Adrenal gland (tissue), 5 donors: ENCODE measurements at regions not wholly inside any gene's neighbourhood (a gene's known extent, or its start where the extent isn't known, plus 50 kb on each side); places are given as distances from the start of the nearest gene placed in this dataset.
"Not testable (repeated sequence)": the region's sequence is repeated elsewhere in the genome, so short reads cannot be mapped to it uniquely, and the experiment has no call there.

Experiments
- POLR2A ChIP-seq, 2 donors: fragments of 450-650 bp; IDR thresholded peaks; one replicate each; pipeline ENCODE4 v1.6.1; 2017; ENCODE audit warnings: antibody characterized with exemption in 2 of 2, mild to moderate bottlenecking in 2 of 2, moderate library complexity in 1 of 2
- TF ChIP-seq, protein P1 (sequence below), 6 experiments: fragments of 450-650 bp in 4 of 6; fragments of 200-600 bp in 2 of 6; sonication (generic) in 1 of 6; IDR thresholded peaks; 1 replicate in 5 of 6; 2 replicates in 1 of 6; pipeline versions ENCODE4 v1.5.1 to v1.8.0; 2016 to 2021; ENCODE audit warnings: antibody characterized with exemption in 6 of 6, mild to moderate bottlenecking in 2 of 6, moderate library complexity in 1 of 6
- donor health status: DM: no; HTN: no; CAD: no.

DNA sequence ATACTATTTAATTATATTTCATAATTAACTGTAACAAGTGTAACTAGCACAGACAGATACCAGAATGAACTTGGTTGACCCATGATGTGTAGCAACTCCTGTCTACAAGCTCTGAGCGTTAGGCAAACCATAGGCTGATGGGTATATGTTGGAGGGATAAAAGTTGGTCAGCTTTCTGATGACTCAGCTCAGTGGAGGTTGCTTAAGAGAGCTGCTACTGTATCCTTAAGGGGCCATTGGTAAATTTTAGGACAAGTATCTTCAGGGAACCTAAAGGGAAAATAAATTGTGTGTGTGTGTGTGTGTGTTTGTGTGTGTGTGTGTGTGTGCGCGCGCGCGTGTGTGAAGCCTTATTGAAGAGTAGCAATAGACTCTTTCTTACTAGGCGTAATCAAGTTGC is 56.3 kb upstream of the ARL17B start:
- TF ChIP-seq POLR2A (IDR thresholded peaks at IDR 0.05): not testable (repeated sequence)
- TF ChIP-seq, protein P1, sequence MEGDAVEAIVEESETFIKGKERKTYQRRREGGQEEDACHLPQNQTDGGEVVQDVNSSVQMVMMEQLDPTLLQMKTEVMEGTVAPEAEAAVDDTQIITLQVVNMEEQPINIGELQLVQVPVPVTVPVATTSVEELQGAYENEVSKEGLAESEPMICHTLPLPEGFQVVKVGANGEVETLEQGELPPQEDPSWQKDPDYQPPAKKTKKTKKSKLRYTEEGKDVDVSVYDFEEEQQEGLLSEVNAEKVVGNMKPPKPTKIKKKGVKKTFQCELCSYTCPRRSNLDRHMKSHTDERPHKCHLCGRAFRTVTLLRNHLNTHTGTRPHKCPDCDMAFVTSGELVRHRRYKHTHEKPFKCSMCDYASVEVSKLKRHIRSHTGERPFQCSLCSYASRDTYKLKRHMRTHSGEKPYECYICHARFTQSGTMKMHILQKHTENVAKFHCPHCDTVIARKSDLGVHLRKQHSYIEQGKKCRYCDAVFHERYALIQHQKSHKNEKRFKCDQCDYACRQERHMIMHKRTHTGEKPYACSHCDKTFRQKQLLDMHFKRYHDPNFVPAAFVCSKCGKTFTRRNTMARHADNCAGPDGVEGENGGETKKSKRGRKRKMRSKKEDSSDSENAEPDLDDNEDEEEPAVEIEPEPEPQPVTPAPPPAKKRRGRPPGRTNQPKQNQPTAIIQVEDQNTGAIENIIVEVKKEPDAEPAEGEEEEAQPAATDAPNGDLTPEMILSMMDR (IDR thresholded peaks at IDR 0.05): not testable (repeated sequence)
